Heart right ventricle (tissue), 16 donors: ENCODE measurements at regions not wholly inside any gene's neighbourhood (a gene's known extent, or its start where the extent isn't known, plus 50 kb on each side); places are given as distances from the start of the nearest gene placed in this dataset.

ENCODE experiments used
- ATAC-seq, 8 donors: fragments of 200-7000 bp; cut with Tn5 transposase; one replicate each; pipeline ENCODE4 v1.9.1; 2020; ENCODE audit warnings: mild to moderate bottlenecking in 8 of 8, moderate library complexity in 8 of 8, moderate number of reproducible peaks in 1 of 8
- DNase-seq, 2 donors: peaks; one replicate each; pipeline ENCODE4 v3.0.0-alpha.2; 2020
- H3K27ac ChIP-seq, 10 donors: fragments of 200-600 bp; sonication (generic) in 2 of 10; one replicate each; pipeline versions ENCODE4 v1.5.0 to v1.8.0; 2020 to 2022; ENCODE audit warnings: mild to moderate bottlenecking in 3 of 10
- H3K27me3 ChIP-seq, 7 donors: fragments of 200-600 bp; one replicate each; pipeline ENCODE4 v1.8.0; 2021 to 2022; ENCODE audit warnings: mild to moderate bottlenecking in 2 of 7
- H3K36me3 ChIP-seq, 9 donors: fragments of 200-600 bp; sonication (generic) in 1 of 9; one replicate each; pipeline versions ENCODE4 v1.5.0 to v1.8.0; 2020 to 2022; ENCODE audit warnings: mild to moderate bottlenecking in 2 of 9
- H3K4me1 ChIP-seq, 9 donors: fragments of 200-600 bp; sonication (generic) in 1 of 9; one replicate each; pipeline versions ENCODE4 v1.5.0 to v1.8.0; 2020 to 2022; ENCODE audit warnings: mild to moderate bottlenecking in 4 of 9
- H3K4me3 ChIP-seq, 10 donors: fragments of 200-600 bp; sonication (generic) in 2 of 10; one replicate each; pipeline versions ENCODE4 v1.5.0 to v1.8.0; 2020 to 2022; ENCODE audit warnings: mild to moderate bottlenecking in 7 of 10, moderate library complexity in 2 of 10
- H3K9me3 ChIP-seq, 11 donors: fragments of 200-600 bp in 10 of 11; sonication (generic) in 2 of 11; one replicate each; pipeline versions ENCODE4 v1.5.0 to v1.8.0; 2013 to 2022; ENCODE audit warnings: mild to moderate bottlenecking in 2 of 11, control low read depth in 1 of 11, moderate library complexity in 1 of 11
- WGBS, 2 donors: extraction: QIAGEN DNeasy Blood & Tissue Kit; methylation state at CpG; one replicate each; pipeline ENCODE4 v1.1.7; 2013; ENCODE audit warnings: inconsistent platforms in 1 of 2; 5-methylcytosine and 5-hydroxymethylcytosine counted together
- intact Hi-C, 10 donors: fragments of 100-400 bp; cut with DNase I; formaldehyde crosslinking; loops; one replicate each; pipeline versions ENCODE4 v1.11.1 to v1.14.2; 2022
- TF ChIP-seq, protein P1 (sequence below), 9 donors: fragments of 200-600 bp; sonication (generic) in 2 of 9; IDR thresholded peaks; one replicate each; pipeline versions ENCODE4 v1.5.0 to v1.8.0; 2021 to 2022; ENCODE audit warnings: antibody characterized with exemption in 9 of 9, mild to moderate bottlenecking in 5 of 9, moderate library complexity in 1 of 9
- donor health status: Arrhythmogenic right ventricular cardiomyopathy.
- donor health status: ischemic (EF 13 %, LVEDD 7.1; RV severe dilation, severe dysfunction).
- donor health status: healthy with polysubstance abuse.
- donor health status: DM: no; HTN: yes; CAD: no.
- donor health status: DM: no; HTN: no; CAD: no.
- donor health status: ischemic (EF 25% LVEDD 6.9; RV normal size, moderate dysfunction).
- donor health status: ischemic (EF 25% LVEDD 5.7; RV mildly dilated, moderate dysfunction).
- donor health status: healthy.
- donor health status: DM: yes; HTN: yes; CAD: no.
- donor health status: Ischemic cardiomyopathy.
- donor health status: ischemic (EF 35%, LVEDD 5.7; RV mildly dilated, moderate dysfunction).
- donor health status: nonischemic (EF 11% LVEDD 7.7; RV severe dilation, severe dysfunction).
- donor health status: DM: yes; HTN: yes; CAD: no.
- donor health status: PGD.
- donor health status: ischemic (EF 29% LVEDD 5.4; RV normal size, mild dysfunction).
- donor health status: nonischemic (EF 23%, LVEDD 6.1; RV moderate dilation, normal function).

DNA sequence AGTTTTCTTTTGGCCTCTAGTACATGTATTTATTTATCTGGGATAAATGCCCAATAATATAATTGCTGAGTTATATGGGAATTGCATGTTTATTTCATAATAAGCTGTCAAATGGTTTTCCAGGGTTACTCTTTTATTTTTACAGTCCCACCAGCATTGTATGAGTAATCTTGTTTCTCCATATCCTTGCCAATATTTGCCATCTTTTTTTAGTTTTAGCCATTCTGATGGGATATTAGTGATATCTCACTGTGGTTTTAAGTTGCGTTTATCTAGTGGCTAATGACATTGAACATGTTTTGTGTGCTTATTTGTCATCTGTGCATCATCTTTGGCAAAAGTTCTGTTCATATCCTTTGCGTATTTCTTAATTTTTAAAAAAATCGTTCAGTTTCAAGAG, 372.8 kb upstream of the CCDC179 start:
- intact Hi-C loops = no loop called here
- Histone ChIP-seq H3K27me3 (no peaks in the 10 kb centered on the region), H3K4me3 (no peak overlapping the region), H3K27ac (no peak overlapping the region), H3K4me1 (no peaks in the 10 kb centered on the region), H3K36me3 (no peaks in the 10 kb centered on the region), H3K9me3 (no peaks in the 10 kb centered on the region)
- ATAC-seq (no peak), DNase-seq (no peak)
- 59 to 73% methylated on average over 3 of the region's 3 CpGs for WGBS, 2 donors
- TF ChIP-seq, protein P1, sequence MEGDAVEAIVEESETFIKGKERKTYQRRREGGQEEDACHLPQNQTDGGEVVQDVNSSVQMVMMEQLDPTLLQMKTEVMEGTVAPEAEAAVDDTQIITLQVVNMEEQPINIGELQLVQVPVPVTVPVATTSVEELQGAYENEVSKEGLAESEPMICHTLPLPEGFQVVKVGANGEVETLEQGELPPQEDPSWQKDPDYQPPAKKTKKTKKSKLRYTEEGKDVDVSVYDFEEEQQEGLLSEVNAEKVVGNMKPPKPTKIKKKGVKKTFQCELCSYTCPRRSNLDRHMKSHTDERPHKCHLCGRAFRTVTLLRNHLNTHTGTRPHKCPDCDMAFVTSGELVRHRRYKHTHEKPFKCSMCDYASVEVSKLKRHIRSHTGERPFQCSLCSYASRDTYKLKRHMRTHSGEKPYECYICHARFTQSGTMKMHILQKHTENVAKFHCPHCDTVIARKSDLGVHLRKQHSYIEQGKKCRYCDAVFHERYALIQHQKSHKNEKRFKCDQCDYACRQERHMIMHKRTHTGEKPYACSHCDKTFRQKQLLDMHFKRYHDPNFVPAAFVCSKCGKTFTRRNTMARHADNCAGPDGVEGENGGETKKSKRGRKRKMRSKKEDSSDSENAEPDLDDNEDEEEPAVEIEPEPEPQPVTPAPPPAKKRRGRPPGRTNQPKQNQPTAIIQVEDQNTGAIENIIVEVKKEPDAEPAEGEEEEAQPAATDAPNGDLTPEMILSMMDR (IDR thresholded peaks at IDR 0.05) = no peak

DNA sequence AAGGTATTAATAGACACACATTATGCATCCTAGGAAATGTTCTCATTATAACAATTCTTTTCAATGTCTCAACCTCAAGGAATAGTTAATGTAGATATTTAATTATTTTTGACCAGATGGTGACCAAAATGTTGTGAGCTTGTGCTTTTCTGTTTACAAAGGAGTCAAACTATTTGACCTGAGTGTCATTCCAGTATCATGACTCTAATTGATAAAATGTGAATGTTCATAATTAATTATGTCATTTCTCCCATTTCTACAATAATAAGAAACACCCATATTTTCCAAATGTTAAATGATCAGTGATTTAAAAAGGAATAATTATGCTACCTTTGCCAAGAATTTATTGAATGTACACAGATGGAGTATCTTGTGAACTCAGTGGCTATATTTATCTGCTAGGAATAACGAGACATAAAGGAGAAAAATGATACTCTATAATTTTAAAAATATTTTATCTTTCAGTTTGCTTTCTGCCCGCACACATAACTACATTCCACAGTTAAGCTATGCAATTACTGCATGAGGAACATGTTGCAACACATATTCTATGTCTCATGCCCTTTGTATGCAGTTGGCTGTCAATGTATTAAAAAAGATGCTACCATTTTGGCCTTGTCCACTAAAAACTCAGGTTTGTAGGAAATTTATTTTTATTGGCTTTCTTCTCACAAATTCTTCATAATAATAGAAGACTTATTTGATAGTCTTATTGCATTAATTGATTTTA, 376.7 kb upstream of the CCDC179 start:
- ATAC-seq = no peak
- 65 to 81% methylated on average over 2 of the region's 2 CpGs for WGBS, 2 donors
- intact Hi-C loops = no loop called here

DNA sequence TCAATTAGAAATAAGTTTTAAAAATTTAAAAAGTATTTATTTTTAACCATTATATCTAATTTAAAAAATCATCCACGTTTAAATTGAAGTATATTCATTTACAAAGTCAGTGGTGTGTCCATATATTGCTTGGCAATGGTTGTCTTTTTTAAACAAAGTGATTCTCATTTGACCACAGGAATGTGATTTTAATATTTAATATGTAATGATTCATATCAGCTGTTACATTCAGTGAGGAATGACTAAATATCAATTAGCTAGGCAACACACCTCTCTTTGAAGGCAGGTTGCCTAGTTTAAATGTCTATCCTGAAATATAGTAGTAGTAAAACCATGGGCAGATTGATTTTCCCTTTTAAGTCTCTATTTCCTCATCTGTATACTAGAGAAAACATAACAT, 392.2 kb upstream of the CCDC179 start:
- DNase-seq (no peak), ATAC-seq (no peak)
- no peaks in the 10 kb centered on the region for H3K9me3 ChIP-seq
- intact Hi-C loops = no loop called here
- WGBS, 2 donors = 63 to 65% methylated on average over 1 of the region's 1 CpG
- no peaks in the 10 kb centered on the region for H3K4me1 ChIP-seq
- H3K27ac ChIP-seq = no peak overlapping the region
- no peak overlapping the region for H3K4me3 ChIP-seq
- H3K36me3 ChIP-seq = no peaks in the 10 kb centered on the region
- TF ChIP-seq, protein P1 (IDR thresholded peaks at IDR 0.05) = no peak
- no peaks in the 10 kb centered on the region for H3K27me3 ChIP-seq

More for the DNA sequence above, 376.7 kb upstream of the CCDC179 start:
- Histone ChIP-seq H3K27ac (no peak overlapping the region), H3K9me3 (no peaks in the 10 kb centered on the region), H3K4me3 (no peak overlapping the region), H3K27me3 (no peaks in the 10 kb centered on the region), H3K36me3 (no peaks in the 10 kb centered on the region), H3K4me1 (no peaks in the 10 kb centered on the region)
- TF ChIP-seq, protein P1 (IDR thresholded peaks at IDR 0.05) = no peak
- DNase-seq = no peak

DNA sequence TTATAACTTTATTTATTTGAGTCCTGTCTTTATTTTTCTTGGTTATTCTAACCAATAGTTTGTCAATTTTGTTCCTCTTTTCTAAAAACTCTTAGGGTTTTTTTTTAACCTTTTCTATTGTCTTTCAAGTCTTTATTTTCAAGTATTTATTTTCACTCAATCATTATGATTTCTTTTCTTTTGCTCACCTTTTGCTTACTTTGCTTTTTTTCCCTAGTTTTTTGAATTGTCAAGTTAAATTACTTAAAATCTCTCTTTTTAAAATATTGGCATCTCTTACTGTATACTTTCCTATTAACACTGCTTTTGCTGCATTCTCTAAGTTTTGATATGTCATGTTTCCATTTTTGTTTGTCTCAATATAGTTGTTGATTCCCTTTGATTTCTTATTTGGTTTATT, 396.8 kb upstream of the CCDC179 start:
- DNase-seq (no peak), ATAC-seq (no peak)
- intact Hi-C loops = no loop called here

More for the DNA sequence above, 396.8 kb upstream of the CCDC179 start:
- Histone ChIP-seq H3K27me3 (no peaks in the 10 kb centered on the region), H3K27ac (no peak overlapping the region), H3K4me1 (no peaks in the 10 kb centered on the region), H3K4me3 (no peak overlapping the region), H3K9me3 (no peaks in the 10 kb centered on the region), H3K36me3 (no peaks in the 10 kb centered on the region)
- TF ChIP-seq, protein P1 (IDR thresholded peaks at IDR 0.05) = no peak
